Keratinocyte (primary cell): ENCODE measurements at regions not wholly inside any gene's neighbourhood (a gene's known extent, or its start where the extent isn't known, plus 50 kb on each side); places are given as distances from the start of the nearest gene placed in this dataset.

ENCODE experiments used
- CTCF ChIP-seq, 3 experiments: IDR thresholded peaks in 1 of 3; conservative IDR thresholded peaks in 1 of 3; optimal IDR thresholded peaks in 1 of 3; 2 replicates in 2 of 3; 3 replicates in 1 of 3; pipeline versions ENCODE3 to v1.5.1; 2011; ENCODE audit warnings: low read length in 3 of 3, mild to moderate bottlenecking in 3 of 3, moderate library complexity in 2 of 3, control low read depth in 1 of 3, inconsistent platforms in 1 of 3; ENCODE audit not compliant: insufficient read depth in 2 of 3; ENCODE audit errors: extremely low read depth in 1 of 3
- EZH2 ChIP-seq: IDR thresholded peaks from one replicate; pipeline ENCODE4 v1.6.1; 2012; ENCODE audit warnings: inconsistent platforms, mild to moderate bottlenecking, low read length, moderate library complexity

DNA sequence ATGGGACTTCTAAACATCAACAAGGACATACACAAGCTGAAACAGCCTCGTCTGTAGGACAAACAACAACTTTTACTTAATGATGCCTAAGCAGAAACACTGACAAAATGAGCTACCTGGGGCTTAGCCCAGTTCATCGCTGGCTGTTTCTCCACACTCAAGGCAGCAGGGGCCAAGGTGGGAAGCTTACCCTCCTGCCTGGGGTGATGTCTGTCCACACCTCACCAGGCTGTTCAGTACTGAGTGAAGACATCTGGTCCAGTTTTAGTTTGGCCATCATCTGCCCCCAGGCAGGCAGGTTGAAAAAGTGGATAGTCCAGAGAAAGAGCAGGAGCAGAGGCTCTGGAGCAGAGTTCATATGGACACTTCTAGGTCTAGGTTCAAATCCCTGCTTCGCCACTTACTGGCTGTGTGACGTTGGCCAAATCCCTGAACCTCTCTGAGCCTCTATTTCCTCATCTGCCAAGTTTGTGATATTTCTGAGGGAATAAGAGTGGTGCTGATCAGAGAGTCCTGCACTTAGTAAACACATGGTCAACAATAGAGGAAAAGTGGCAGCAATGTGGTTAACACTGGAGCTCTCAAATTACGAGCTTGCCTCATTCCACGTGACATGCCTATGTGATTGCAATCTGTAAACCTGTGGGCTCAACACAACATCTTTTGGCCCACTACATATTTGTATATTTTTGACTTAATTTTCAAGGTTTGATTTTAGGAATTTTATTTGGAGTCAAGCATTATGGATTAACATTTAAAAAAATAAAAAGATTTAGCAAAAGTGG, 720.1 kb upstream of the TMEM132C start:
- TF ChIP-seq CTCF (optimal IDR thresholded peaks at IDR 0.05 in 1 of 3, IDR thresholded peaks at IDR 0.05 in 1 of 3, conservative IDR thresholded peaks at IDR 0.05 in 1 of 3; ENCODE audit: extremely low read depth in 1 of 3, insufficient read depth in 2 of 3, low read length in 3 of 3) (no peak), EZH2 (no peak)
